Vagina (tissue), 2 donors: ENCODE measurements at regions not wholly inside any gene's neighbourhood (a gene's known extent, or its start where the extent isn't known, plus 50 kb on each side); places are given as distances from the start of the nearest gene placed in this dataset.

Experiments
- DNase-seq, 2 donors: peaks; one replicate each; pipeline ENCODE4 v3.0.0-alpha.2; 2017; ENCODE audit errors: extremely low spot score in 2 of 2
- H3K27ac ChIP-seq: fragments of 200-600 bp; sonication (generic); one replicate; pipeline ENCODE4 v1.5.1; 2019
- H3K27me3 ChIP-seq: fragments of 200-600 bp; sonication (generic); one replicate; pipeline ENCODE4 v1.5.1; 2019
- H3K36me3 ChIP-seq, 2 donors: fragments of 200-600 bp; sonication (generic); one replicate each; pipeline ENCODE4 v1.5.1; 2017 to 2019
- H3K4me1 ChIP-seq: fragments of 200-600 bp; sonication (generic); one replicate; pipeline ENCODE4 v1.5.1; 2019
- H3K4me3 ChIP-seq, 2 donors: fragments of 200-600 bp; sonication (generic); 1 replicate in 1 of 2; 2 replicates in 1 of 2; pipeline ENCODE4 v1.5.1; 2016 to 2019
- H3K9me3 ChIP-seq: fragments of 200-600 bp; sonication (generic); one replicate; pipeline ENCODE4 v1.5.1; 2019
- CTCF ChIP-seq, 3 experiments: fragments of 450-650 bp in 2 of 3; fragments of 200-600 bp in 1 of 3; sonication (generic) in 1 of 3; IDR thresholded peaks; one replicate each; pipeline ENCODE4 v1.5.1; 2017 to 2019; ENCODE audit warnings: antibody characterized with exemption in 3 of 3, mild to moderate bottlenecking in 2 of 3, moderate library complexity in 2 of 3
- POLR2A ChIP-seq, 2 donors: fragments of 450-650 bp; IDR thresholded peaks; one replicate each; pipeline ENCODE4 v1.6.1; 2017; ENCODE audit warnings: antibody characterized with exemption in 2 of 2, mild to moderate bottlenecking in 2 of 2, moderate library complexity in 2 of 2
- POLR2AphosphoS5 ChIP-seq, 2 donors: sonication (generic); formaldehyde crosslinking; IDR thresholded peaks; one replicate each; pipeline ENCODE4 v1.9.0; 2017; ENCODE audit warnings: antibody characterized with exemption in 2 of 2, mild to moderate bottlenecking in 2 of 2, low read depth in 1 of 2; ENCODE audit not compliant: insufficient read depth in 1 of 2
- intact Hi-C: fragments of 100-400 bp; cut with DNase I; formaldehyde crosslinking; loops from one replicate; pipeline ENCODE4 v1.15.1; 2023

- no peak for TF ChIP-seq POLR2A (IDR thresholded peaks at IDR 0.05)
- TF ChIP-seq POLR2AphosphoS5 (IDR thresholded peaks at IDR 0.05; ENCODE audit: insufficient read depth in 1 of 2, low read depth in 1 of 2): no peak
These were observed 533.4 kb downstream of the MATN1 start for GRCh38 chr1:30189818-30190500.

DNA sequence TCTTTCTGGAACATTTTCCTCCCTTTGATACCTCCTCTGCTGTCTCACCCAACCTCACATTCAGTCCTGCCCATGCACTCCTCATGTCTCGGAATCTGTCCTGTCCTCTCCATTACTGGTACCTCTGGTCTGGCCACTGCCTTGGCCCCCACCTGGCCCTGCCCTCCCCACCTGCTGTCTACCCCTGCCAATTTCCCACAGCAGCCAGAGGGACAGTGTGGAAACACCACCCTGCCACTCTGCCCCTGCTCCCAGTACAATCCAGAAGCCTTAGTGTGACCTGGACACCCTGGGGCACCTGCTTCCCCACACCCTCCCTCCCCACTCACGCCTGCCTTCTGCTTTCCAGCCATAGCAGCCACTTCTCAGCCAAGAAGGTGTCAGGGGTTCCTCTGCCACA lies 534.4 kb downstream of the MATN1 start:
- H3K36me3 ChIP-seq: no peaks in the 10 kb centered on the region

More at GRCh38 chr1:30189818-30190500, 533.4 kb downstream of the MATN1 start:
- Histone ChIP-seq H3K27me3 (no peaks in the 10 kb centered on the region), H3K4me1 (peaks cover 15% of the 10 kb centered on the region), H3K4me3 (no peak overlapping the region), H3K9me3 (no peaks in the 10 kb centered on the region), H3K27ac (peak overlapping the region; percentile 83), H3K36me3 (no peaks in the 10 kb centered on the region)
- peak; percentile 58 to 65 for DNase-seq
- intact Hi-C loops: no loop called here

DNA sequence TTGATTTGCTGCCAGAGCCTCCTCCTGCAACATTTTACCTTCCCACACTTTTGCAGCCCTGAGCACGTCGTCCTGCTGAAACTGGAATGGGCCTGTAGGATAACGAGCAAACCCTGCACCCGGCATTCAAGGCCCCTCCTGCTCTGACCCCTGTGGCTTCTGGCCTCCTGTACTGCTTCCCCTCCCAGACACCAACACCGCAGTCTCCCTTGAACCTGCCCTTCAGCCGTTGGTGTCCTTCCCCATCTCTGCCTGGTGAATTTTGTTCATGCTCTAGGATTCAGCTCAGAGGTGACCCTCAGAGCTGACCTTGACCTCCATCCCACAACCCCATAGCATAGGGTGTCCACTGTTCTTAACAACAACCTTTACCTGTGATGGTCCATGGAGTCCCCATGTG lies 535.1 kb downstream of the MATN1 start:
- Histone ChIP-seq H3K4me1 (peaks cover 15% of the 10 kb centered on the region), H3K4me3 (no peak overlapping the region), H3K27me3 (no peaks in the 10 kb centered on the region), H3K27ac (no peak overlapping the region), H3K36me3 (no peaks in the 10 kb centered on the region), H3K9me3 (no peaks in the 10 kb centered on the region)
- intact Hi-C loops: no loop called here
- TF ChIP-seq POLR2A (IDR thresholded peaks at IDR 0.05): no peak
- no peak for TF ChIP-seq POLR2AphosphoS5 (IDR thresholded peaks at IDR 0.05; ENCODE audit: insufficient read depth in 1 of 2, low read depth in 1 of 2)
- no peak for TF ChIP-seq CTCF (IDR thresholded peaks at IDR 0.05)
- peak in 1 of 2 donors; percentile 71 for DNase-seq

More for the DNA sequence above, 534.4 kb downstream of the MATN1 start:
- H3K27ac ChIP-seq: no peak overlapping the region
- intact Hi-C loops: no loop called here
- peak in 1 of 2 donors; percentile 80 for DNase-seq
- H3K27me3 ChIP-seq: no peaks in the 10 kb centered on the region
- H3K4me1 ChIP-seq: peaks cover 15% of the 10 kb centered on the region
- no peak overlapping the region for H3K4me3 ChIP-seq
- no peaks in the 10 kb centered on the region for H3K9me3 ChIP-seq
- TF ChIP-seq CTCF (IDR thresholded peaks at IDR 0.05) (no peak), POLR2A (IDR thresholded peaks at IDR 0.05) (no peak), POLR2AphosphoS5 (IDR thresholded peaks at IDR 0.05; ENCODE audit: insufficient read depth in 1 of 2, low read depth in 1 of 2) (no peak)

DNA sequence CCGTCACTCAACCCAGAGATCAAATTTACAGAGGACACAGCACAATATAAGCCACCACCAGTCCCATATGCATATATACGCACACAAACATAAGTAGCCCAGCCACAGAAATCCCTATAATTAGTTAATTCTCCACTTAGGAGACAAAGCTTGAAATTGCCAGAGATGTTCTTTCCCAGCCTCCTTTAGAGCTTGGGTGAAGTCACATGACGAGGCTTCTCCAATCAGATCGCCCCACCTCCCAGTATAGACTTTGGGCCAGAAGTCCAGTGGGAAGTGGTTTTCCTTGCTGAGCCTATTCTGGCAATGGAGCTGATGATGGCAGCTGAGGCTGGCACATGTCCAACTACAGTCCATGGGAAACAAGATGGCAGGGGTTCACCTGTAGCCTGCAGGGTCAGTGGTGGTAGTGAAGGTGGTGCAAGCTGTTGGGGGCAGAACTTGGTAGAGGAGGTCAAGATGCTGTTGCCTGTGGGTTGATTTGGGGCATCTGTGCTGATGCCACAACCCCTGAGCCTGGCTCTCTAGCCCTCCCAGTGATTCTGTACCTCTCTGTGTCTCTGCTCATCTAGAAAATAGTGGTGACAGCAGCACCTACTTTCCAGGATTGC lies 535.9 kb downstream of the MATN1 start:
- intact Hi-C loops: no loop called here
- Histone ChIP-seq H3K4me1 (peaks cover 15% of the 10 kb centered on the region), H3K27me3 (no peaks in the 10 kb centered on the region), H3K4me3 (no peak overlapping the region), H3K27ac (no peak overlapping the region), H3K9me3 (no peaks in the 10 kb centered on the region), H3K36me3 (no peaks in the 10 kb centered on the region)
- DNase-seq: peak; percentile 55 to 70
- TF ChIP-seq POLR2A (IDR thresholded peaks at IDR 0.05) (no peak), POLR2AphosphoS5 (IDR thresholded peaks at IDR 0.05; ENCODE audit: insufficient read depth in 1 of 2, low read depth in 1 of 2) (no peak), CTCF (IDR thresholded peaks at IDR 0.05) (no peak)

DNA sequence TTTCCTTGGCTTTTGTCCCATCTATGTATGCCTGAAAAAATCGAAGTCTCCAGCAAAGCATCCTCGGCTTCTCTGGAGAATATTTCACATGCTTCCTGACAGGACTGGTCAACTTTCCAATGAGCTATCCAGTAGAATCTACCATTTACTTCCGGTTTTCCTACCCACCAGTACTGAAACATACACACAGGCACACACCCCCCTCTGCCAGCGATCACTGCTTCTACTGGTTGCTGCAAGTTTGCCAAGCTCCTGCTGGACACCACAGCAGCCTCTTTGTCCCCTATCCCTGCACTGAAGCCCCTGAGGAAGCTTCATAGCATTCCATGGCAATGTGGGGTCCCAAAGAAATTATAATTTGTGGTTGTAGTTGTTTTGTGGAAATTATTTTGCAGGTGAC lies 536.8 kb downstream of the MATN1 start:
- peaks cover 15% of the 10 kb centered on the region for H3K4me1 ChIP-seq
- no peak overlapping the region for H3K4me3 ChIP-seq
- H3K27ac ChIP-seq: no peak overlapping the region
- no peak for DNase-seq
- H3K36me3 ChIP-seq: no peaks in the 10 kb centered on the region
- no peaks in the 10 kb centered on the region for H3K27me3 ChIP-seq
- no peaks in the 10 kb centered on the region for H3K9me3 ChIP-seq
- intact Hi-C loops: no loop called here
- TF ChIP-seq POLR2A (IDR thresholded peaks at IDR 0.05) (no peak), POLR2AphosphoS5 (IDR thresholded peaks at IDR 0.05; ENCODE audit: insufficient read depth in 1 of 2, low read depth in 1 of 2) (no peak), CTCF (IDR thresholded peaks at IDR 0.05) (no peak)
